ENCODE measurements at regions not wholly inside any gene's neighbourhood (a gene's known extent, or its start where the extent isn't known, plus 50 kb on each side); places are given as distances from the start of the nearest gene placed in this dataset.

DNA sequence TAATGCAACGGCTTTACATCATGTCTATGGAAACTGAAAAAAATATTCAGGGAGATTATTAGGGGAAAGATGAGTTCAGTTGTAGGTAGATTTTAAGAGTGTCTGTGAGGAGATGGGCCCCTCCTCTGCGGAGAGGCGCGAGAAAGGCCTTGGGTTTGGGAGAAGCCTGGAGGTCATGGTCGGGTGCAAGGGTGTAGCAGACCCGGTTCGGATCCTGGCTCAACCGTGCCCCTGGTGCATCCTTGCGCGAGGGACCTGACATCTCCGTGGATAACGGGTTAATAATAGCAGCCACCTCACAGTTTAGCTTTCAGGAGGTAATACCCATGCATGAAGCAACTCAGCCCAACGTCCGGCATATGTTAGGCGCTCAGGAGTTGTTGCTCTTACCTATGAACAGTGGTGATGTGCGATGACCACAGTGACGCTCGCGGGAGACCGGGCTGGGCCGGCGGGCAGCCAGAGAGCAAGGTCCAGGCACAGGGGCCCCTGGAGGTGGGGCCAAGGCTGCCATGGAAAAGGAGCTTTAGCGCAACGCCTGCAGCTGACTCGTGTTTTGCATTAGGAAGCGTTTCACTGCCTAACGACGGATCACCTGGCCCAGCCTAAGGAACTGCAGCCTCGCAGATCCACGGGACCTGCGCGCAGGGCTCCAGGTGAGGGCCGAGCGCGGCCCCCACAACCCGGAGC, 146.4 kb upstream of the ARID1B start:
- H3K4me3 ChIP-seq (ENCODE audit: low read depth, low read length), result no peak overlapping the region
- DNase-seq (ENCODE audit: low read depth), result no peak
- TF ChIP-seq POLR2A (IDR thresholded peaks at IDR 0.05; ENCODE audit: extremely low read depth, insufficient read length), result no peak
- no peak for TF ChIP-seq MYC (IDR thresholded peaks at IDR 0.05; ENCODE audit: low read depth, low read length)
- TF ChIP-seq, protein P1, sequence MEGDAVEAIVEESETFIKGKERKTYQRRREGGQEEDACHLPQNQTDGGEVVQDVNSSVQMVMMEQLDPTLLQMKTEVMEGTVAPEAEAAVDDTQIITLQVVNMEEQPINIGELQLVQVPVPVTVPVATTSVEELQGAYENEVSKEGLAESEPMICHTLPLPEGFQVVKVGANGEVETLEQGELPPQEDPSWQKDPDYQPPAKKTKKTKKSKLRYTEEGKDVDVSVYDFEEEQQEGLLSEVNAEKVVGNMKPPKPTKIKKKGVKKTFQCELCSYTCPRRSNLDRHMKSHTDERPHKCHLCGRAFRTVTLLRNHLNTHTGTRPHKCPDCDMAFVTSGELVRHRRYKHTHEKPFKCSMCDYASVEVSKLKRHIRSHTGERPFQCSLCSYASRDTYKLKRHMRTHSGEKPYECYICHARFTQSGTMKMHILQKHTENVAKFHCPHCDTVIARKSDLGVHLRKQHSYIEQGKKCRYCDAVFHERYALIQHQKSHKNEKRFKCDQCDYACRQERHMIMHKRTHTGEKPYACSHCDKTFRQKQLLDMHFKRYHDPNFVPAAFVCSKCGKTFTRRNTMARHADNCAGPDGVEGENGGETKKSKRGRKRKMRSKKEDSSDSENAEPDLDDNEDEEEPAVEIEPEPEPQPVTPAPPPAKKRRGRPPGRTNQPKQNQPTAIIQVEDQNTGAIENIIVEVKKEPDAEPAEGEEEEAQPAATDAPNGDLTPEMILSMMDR (IDR thresholded peaks at IDR 0.05; ENCODE audit: low read depth, low read length), result no peak

DNA sequence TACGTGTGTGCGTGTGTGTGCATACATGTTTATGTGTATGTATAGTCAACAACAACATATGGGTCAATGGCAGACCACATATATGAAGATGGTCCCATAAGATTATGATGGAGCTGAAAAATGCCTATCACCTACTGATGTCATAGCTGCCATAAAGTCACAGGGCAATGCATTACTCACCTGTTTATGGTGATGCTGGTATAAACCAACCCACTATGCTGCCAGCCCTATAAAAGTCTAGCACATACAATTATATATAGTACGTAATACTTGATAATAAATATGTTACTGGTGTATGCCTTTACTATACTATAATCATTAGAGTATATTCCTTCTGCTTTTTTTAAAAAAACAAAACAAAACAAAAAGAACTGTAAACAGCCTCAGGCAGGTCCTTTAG, 148.4 kb upstream of the ARID1B start:
- no peak for DNase-seq (ENCODE audit: low read depth)
- no peak overlapping the region for H3K4me3 ChIP-seq (ENCODE audit: low read depth, low read length)
- TF ChIP-seq POLR2A (IDR thresholded peaks at IDR 0.05; ENCODE audit: extremely low read depth, insufficient read length) (no peak), MYC (IDR thresholded peaks at IDR 0.05; ENCODE audit: low read depth, low read length) (no peak)

DNA sequence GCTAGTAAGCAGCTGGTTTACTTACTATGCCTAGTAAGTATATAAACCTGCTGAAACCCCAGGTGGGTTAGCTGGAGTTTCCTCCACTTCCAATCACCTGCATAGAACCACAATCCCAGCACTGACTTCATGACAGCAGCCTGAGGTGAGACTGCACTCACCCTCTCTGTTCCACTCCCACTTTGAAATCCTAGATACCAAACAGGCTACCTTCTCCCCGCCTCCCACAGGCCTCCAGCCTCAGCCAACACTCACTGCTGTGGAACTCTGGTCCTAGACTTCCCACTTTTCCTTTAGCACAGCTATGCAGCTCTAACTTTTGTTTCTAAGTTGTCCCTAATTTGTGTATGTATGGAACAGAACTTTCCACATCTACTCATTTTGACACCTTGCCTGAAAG, 149.7 kb upstream of the ARID1B start:
- no peak overlapping the region for H3K4me3 ChIP-seq (ENCODE audit: low read depth, low read length)
- DNase-seq (ENCODE audit: low read depth), result no peak
- no peak for TF ChIP-seq MYC (IDR thresholded peaks at IDR 0.05; ENCODE audit: low read depth, low read length)
- TF ChIP-seq, protein P2, sequence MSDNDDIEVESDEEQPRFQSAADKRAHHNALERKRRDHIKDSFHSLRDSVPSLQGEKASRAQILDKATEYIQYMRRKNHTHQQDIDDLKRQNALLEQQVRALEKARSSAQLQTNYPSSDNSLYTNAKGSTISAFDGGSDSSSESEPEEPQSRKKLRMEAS (IDR thresholded peaks at IDR 0.05; ENCODE audit: low read depth, low read length), result no peak
- no peak for TF ChIP-seq POLR2A (IDR thresholded peaks at IDR 0.05; ENCODE audit: extremely low read depth, insufficient read length)
- TF ChIP-seq, protein P1 (IDR thresholded peaks at IDR 0.05; ENCODE audit: low read depth, low read length), result no peak

DNA sequence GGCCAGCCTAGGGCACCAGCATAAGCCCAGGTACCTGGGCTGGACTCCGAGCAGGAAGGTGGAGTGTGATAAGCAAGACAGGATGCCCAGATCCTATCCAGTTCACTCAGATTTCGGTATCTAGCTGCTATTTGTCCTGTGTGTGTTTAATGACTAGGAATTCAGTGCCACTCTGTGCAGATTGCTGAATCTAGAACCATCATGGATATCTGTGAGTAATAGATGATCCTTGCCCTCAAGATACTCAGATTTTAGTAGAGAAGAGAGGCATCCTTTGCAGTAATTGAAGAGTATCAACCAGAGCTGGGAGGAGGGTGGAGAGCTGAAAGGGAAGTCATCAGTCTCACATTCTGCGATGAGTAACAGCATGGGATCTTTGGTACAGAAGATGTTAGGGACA, 155.0 kb upstream of the ARID1B start:
- TF ChIP-seq MYC (IDR thresholded peaks at IDR 0.05; ENCODE audit: low read depth, low read length), result no peak
- TF ChIP-seq, protein P1 (IDR thresholded peaks at IDR 0.05; ENCODE audit: low read depth, low read length), result no peak
- H3K4me3 ChIP-seq (ENCODE audit: low read depth, low read length), result no peak overlapping the region
- DNase-seq (ENCODE audit: low read depth), result no peak

DNA sequence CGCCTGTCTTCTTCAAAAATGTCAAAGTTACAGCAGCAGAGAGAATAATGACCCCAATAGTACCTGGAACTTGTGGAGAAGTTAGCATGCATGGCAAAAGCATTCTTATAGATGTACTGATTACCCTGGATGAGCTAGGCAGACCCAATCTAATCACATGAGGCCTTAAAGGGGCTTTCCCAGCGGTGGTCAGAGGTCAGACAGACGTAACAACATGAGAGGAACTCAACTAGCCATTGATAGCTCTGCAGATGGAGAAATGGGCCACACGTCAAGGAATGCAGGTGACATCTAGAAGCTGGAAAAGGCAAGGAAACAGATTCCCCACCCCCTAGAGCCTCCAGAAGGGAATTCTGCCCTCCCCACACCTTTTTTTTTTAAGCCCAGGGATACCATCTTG, 156.8 kb upstream of the ARID1B start:
- DNase-seq (ENCODE audit: low read depth), result no peak
- TF ChIP-seq MYC (IDR thresholded peaks at IDR 0.05; ENCODE audit: low read depth, low read length), result no peak
- no peak overlapping the region for H3K4me3 ChIP-seq (ENCODE audit: low read depth, low read length)

DNA sequence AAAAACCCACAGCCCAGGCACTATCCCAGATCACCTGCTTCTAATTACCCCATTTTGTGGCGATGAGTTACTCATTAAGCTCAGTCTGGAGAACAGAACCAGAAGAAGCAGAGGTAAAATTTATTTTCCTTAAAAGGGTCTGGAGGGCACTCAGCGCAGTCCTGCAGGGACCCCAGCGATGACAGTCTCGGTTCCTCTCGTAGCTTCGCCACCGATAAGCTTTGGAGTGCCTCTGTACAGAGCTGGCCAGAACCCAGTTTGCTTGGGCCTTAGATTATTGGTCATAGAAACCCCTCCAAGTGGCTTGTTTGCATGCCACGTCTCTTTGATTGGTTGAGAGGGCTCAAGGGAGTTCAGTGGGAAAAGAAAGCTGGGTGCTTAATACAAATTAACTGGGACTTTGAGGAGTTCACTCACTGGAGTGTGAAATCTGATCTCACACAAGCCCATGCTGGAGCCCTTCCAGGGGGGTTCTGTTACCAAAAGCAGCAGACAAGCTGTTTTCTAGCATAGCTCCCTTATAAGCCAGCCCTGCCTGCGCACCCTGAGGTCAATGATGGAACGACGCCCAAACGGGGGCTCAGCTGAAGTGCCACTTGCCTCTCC, 158.5 kb upstream of the ARID1B start:
- H3K4me3 ChIP-seq (ENCODE audit: low read depth, low read length), result no peak overlapping the region
- TF ChIP-seq POLR2A (IDR thresholded peaks at IDR 0.05; ENCODE audit: extremely low read depth, insufficient read length) (no peak), MYC (IDR thresholded peaks at IDR 0.05; ENCODE audit: low read depth, low read length) (no peak)
- TF ChIP-seq, protein P1 (IDR thresholded peaks at IDR 0.05; ENCODE audit: low read depth, low read length), result no peak
- TF ChIP-seq, protein P2 (IDR thresholded peaks at IDR 0.05; ENCODE audit: low read depth, low read length), result no peak
- no peak for DNase-seq (ENCODE audit: low read depth)

DNA sequence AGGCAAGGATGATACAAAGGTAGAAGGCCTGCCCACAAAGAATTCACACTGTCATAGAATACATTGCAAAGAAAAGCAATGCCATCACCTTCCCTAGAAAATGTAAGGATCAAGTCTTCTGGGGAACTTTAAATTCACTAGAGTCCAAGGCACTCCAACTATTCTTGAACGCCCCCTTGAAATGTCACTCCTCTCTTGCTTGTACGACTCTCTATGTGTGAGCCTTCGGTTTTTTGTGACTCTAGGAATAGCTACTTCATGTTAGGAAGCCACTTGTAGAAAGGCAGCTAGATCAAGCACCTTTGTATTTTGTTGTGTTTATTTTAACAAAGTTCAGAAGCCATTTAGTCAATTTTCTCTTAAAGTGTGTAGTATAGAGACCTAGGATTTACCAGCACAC, 159.2 kb upstream of the ARID1B start:
- no peak for DNase-seq (ENCODE audit: low read depth)
- H3K4me3 ChIP-seq (ENCODE audit: low read depth, low read length), result no peak overlapping the region
- TF ChIP-seq, protein P2 (IDR thresholded peaks at IDR 0.05; ENCODE audit: low read depth, low read length), result no peak
- TF ChIP-seq POLR2A (IDR thresholded peaks at IDR 0.05; ENCODE audit: extremely low read depth, insufficient read length) (no peak), MYC (IDR thresholded peaks at IDR 0.05; ENCODE audit: low read depth, low read length) (no peak)
- TF ChIP-seq, protein P1 (IDR thresholded peaks at IDR 0.05; ENCODE audit: low read depth, low read length), result no peak
